B cell (primary cell): ENCODE measurements at regions not wholly inside any gene's neighbourhood (a gene's known extent, or its start where the extent isn't known, plus 50 kb on each side); places are given as distances from the start of the nearest gene placed in this dataset.

Experiments used
- ATAC-seq: fragments of 200-7000 bp; cut with Tn5 transposase; one replicate; pipeline ENCODE4 v1.10.0; 2021; ENCODE audit warnings: low read depth, mild to moderate bottlenecking, moderate number of reproducible peaks, moderate library complexity
- CTCF ChIA-PET: fragments of 350-600 bp; sonication (Branson Sonifier 250); formaldehyde crosslinking; loops from one replicate; lab custom pipeline; 2021; ENCODE audit warnings: antibody characterized with exemption, inconsistent platforms; lab: Charles Lee
- POLR2A ChIA-PET: fragments of 350-600 bp; sonication (Branson Sonifier 250); formaldehyde crosslinking; loops from one replicate; lab custom pipeline; 2021; ENCODE audit warnings: antibody characterized with exemption; lab: Charles Lee
- DNase-seq: peaks from one replicate; pipeline ENCODE4 v3.0.0; 2013
- H2AFZ ChIP-seq: 2 replicates; pipeline ENCODE4 v1.6.1; 2012; ENCODE audit warnings: mild to moderate bottlenecking, low read depth, low read length; ENCODE audit not compliant: insufficient read depth, poor library complexity, severe bottlenecking
- H3K27ac ChIP-seq, 2 donors: 1 replicate in 1 of 2; 2 replicates in 1 of 2; pipeline ENCODE4 v1.5.1; 2012 to 2013; ENCODE audit warnings: low read length in 2 of 2, mild to moderate bottlenecking in 2 of 2, moderate library complexity in 1 of 2
- H3K27me3 ChIP-seq, 4 experiments: fragments of 200-600 bp in 1 of 4; sonication (generic) in 1 of 4; replicated peaks in 1 of 4; 1 replicate in 2 of 4; 2 replicates in 2 of 4; pipeline versions ENCODE4 v1.6.1 to v1.7.0; 2013 to 2016; ENCODE audit warnings: low read length in 3 of 4, mild to moderate bottlenecking in 2 of 4, mixed read lengths in 1 of 4, moderate library complexity in 1 of 4; ENCODE audit not compliant: insufficient read depth in 4 of 4, control insufficient read depth in 3 of 4; ENCODE audit errors: control extremely low read depth in 1 of 4
- H3K36me3 ChIP-seq, 2 experiments: replicated peaks in 1 of 2; 1 replicate in 1 of 2; 2 replicates in 1 of 2; pipeline versions ENCODE4 v1.6.1 to v1.7.1; 2013; ENCODE audit warnings: low read length in 1 of 2; ENCODE audit not compliant: insufficient read depth in 2 of 2, control insufficient read depth in 1 of 2; ENCODE audit errors: control extremely low read depth in 1 of 2, extremely low read depth in 1 of 2
- H3K4me1 ChIP-seq, 2 donors: fragments of 200-600 bp in 1 of 2; sonication (generic) in 1 of 2; 1 replicate in 1 of 2; 2 replicates in 1 of 2; pipeline versions ENCODE4 v1.5.1 to v1.6.1; 2013 to 2017; ENCODE audit warnings: low read length in 2 of 2; ENCODE audit not compliant: control insufficient read depth in 2 of 2, insufficient read depth in 2 of 2
- H3K4me2 ChIP-seq: replicated peaks from 2 replicates; pipeline ENCODE3; 2012; ENCODE audit warnings: mild to moderate bottlenecking, low read depth, low read length; ENCODE audit not compliant: poor library complexity, severe bottlenecking
- H3K4me3 ChIP-seq, 5 experiments: fragments of 200-600 bp in 1 of 5; sonication (generic) in 1 of 5; 1 replicate in 3 of 5; 2 replicates in 2 of 5; pipeline versions ENCODE4 v1.5.1 to v1.7.0; 2011 to 2016; ENCODE audit warnings: low read length in 4 of 5, mild to moderate bottlenecking in 4 of 5, low read depth in 2 of 5, control low read depth in 1 of 5, moderate library complexity in 1 of 5; ENCODE audit not compliant: insufficient read depth in 1 of 5; ENCODE audit errors: control extremely low read depth in 1 of 5, extremely low read depth in 1 of 5
- H3K79me2 ChIP-seq: fragments of 200-600 bp; sonication (generic); one replicate; pipeline ENCODE4 v1.6.0; 2016; ENCODE audit warnings: low read length; ENCODE audit not compliant: control insufficient read depth, insufficient read depth
- H3K9ac ChIP-seq: fragments of 200-600 bp; sonication (generic); 2 replicates; pipeline ENCODE4 v1.6.1; 2017; ENCODE audit warnings: mild to moderate bottlenecking, low read length, moderate library complexity
- H3K9me3 ChIP-seq, 3 donors: one replicate each; pipeline versions ENCODE4 v1.6.1 to v1.7.1; 2013; ENCODE audit warnings: low read length in 2 of 3; ENCODE audit not compliant: control insufficient read depth in 2 of 3, insufficient read depth in 1 of 3; ENCODE audit errors: control extremely low read depth in 1 of 3
- H4K20me1 ChIP-seq: 2 replicates; pipeline ENCODE4 v1.6.0; 2012; ENCODE audit warnings: mild to moderate bottlenecking, low read length; ENCODE audit not compliant: insufficient read depth, control insufficient read depth, poor library complexity, severe bottlenecking
- H3K27ac Mint-ChIP-seq: one replicate; pipeline ENCODE4 v1.8.0; 2021; ENCODE audit warnings: mixed read lengths
- H3K27me3 Mint-ChIP-seq: one replicate; pipeline ENCODE4 v1.8.0; 2021; ENCODE audit warnings: mixed read lengths
- H3K4me1 Mint-ChIP-seq: one replicate; pipeline ENCODE4 v1.8.0; 2021; ENCODE audit warnings: mixed read lengths
- H3K4me3 Mint-ChIP-seq: one replicate; pipeline ENCODE4 v1.8.0; 2021; ENCODE audit warnings: mixed read lengths
- H3K9me3 Mint-ChIP-seq: one replicate; pipeline ENCODE4 v1.8.0; 2022; ENCODE audit warnings: mixed read lengths; ENCODE audit not compliant: insufficient read depth
- CTCF ChIP-seq: fragments of 200-600 bp; IDR thresholded peaks from one replicate; pipeline ENCODE4 v1.8.0; 2022; ENCODE audit warnings: antibody characterized with exemption, mild to moderate bottlenecking
- EZH2 ChIP-seq: IDR thresholded peaks from 2 replicates; pipeline ENCODE4 v1.6.1; 2012; ENCODE audit warnings: borderline replicate concordance, low read depth, mild to moderate bottlenecking, moderate library complexity, low read length; ENCODE audit not compliant: insufficient read depth, poor library complexity, severe bottlenecking
- whole genome bisulfite sequencing: methylation state at CpG from one replicate; pipeline ENCODE4 v1.1.5; 2013; ENCODE audit warnings: missing lambda C conversion rate; ENCODE audit not compliant: insufficient coverage; 5-methylcytosine and 5-hydroxymethylcytosine counted together
- intact Hi-C: fragments of 100-400 bp; cut with micrococcal nuclease; formaldehyde crosslinking; loops from one replicate; pipeline ENCODE4 v1.10.0; 2022

- no peak overlapping the region for H3K4me3 ChIP-seq
- peaks cover 0 to 17% (median 3%) of the 10 kb centered on the region in 4 experiments for H3K27me3 ChIP-seq
- WGBS = 100% methylated on average over 1 of the region's 3 CpGs
- no peak overlapping the region for H2AFZ ChIP-seq
- no peak overlapping the region for H3K9ac ChIP-seq
- TF ChIP-seq EZH2 (no peak), CTCF (no peak)
- no peak for DNase-seq
- no peaks in the 10 kb centered on the region for H3K9me3 ChIP-seq
- H3K27ac ChIP-seq = no peak overlapping the region
- ATAC-seq = no peak
- Mint-ChIP-seq H3K4me1 (no peaks in the 10 kb centered on the region), H3K9me3 (peaks cover 5% of the 10 kb centered on the region), H3K4me3 (no peak overlapping the region), H3K27ac (no peak overlapping the region), H3K27me3 (peaks cover 39% of the 10 kb centered on the region)
- intact Hi-C loops = no loop called here
- no peaks in the 10 kb centered on the region for H4K20me1 ChIP-seq
- ChIA-PET CTCF (no interaction called here), POLR2A (no interaction called here)
- no peaks in the 10 kb centered on the region for H3K79me2 ChIP-seq
- H3K36me3 ChIP-seq = no peaks in the 10 kb centered on the region
- H3K4me1 ChIP-seq = no peaks in the 10 kb centered on the region
- no peak overlapping the region for H3K4me2 ChIP-seq
Observed at GRCh38 chr5:73254642-73255041, 81.6 kb downstream of the TMEM174 start.

- CTCF ChIA-PET = no interaction called here
- H3K4me1 ChIP-seq = no peaks in the 10 kb centered on the region
- intact Hi-C loops = no loop called here
- H3K36me3 ChIP-seq = no peaks in the 10 kb centered on the region
- DNase-seq = no peak
- WGBS = no CpG with 5 or more reads among the region's 3 CpGs
- no peak overlapping the region for H3K4me2 ChIP-seq
- TF ChIP-seq EZH2 (no peak), CTCF (no peak)
- no peaks in the 10 kb centered on the region for H3K79me2 ChIP-seq
- H3K27ac ChIP-seq = no peak overlapping the region
- Mint-ChIP-seq H3K4me3 (no peak overlapping the region), H3K27ac (no peak overlapping the region), H3K4me1 (no peaks in the 10 kb centered on the region), H3K27me3 (peaks cover 40% of the 10 kb centered on the region), H3K9me3 (peaks cover 5% of the 10 kb centered on the region)
- H3K9me3 ChIP-seq = no peaks in the 10 kb centered on the region
- H3K27me3 ChIP-seq = peaks cover 0 to 17% (median 3%) of the 10 kb centered on the region in 4 experiments
- no peak overlapping the region for H3K4me3 ChIP-seq
- H3K9ac ChIP-seq = no peak overlapping the region
- POLR2A ChIA-PET = no interaction called here
- no peaks in the 10 kb centered on the region for H4K20me1 ChIP-seq
- no peak overlapping the region for H2AFZ ChIP-seq
- ATAC-seq = no peak
Observed at GRCh38 chr5:73253047-73253660, 80.2 kb downstream of the TMEM174 start.
